ENCODE measurements at regions not wholly inside any gene's neighbourhood (a gene's known extent, or its start where the extent isn't known, plus 50 kb on each side); places are given as distances from the start of the nearest gene placed in this dataset.

GRCh38 chr16:85465328-85466303 lies 147.5 kb upstream of the GSE1 start:
- no peak for DNase-seq (ENCODE audit: low read depth, low spot score)

- no peak for DNase-seq (ENCODE audit: low read depth, low spot score)
Observed at GRCh38 chr16:85466304-85466700, 146.8 kb upstream of the GSE1 start.

- no peak for DNase-seq (ENCODE audit: low read depth, low spot score)
Observed at GRCh38 chr16:85466989-85467388, 146.1 kb upstream of the GSE1 start.

GRCh38 chr16:85469929-85470590 lies 143.1 kb upstream of the GSE1 start:
- DNase-seq (ENCODE audit: low read depth, low spot score), result no peak

GRCh38 chr16:85470873-85471272 lies 142.2 kb upstream of the GSE1 start:
- DNase-seq (ENCODE audit: low read depth, low spot score), result no peak

GRCh38 chr16:85471469-85472431 lies 141.4 kb upstream of the GSE1 start:
- no peak for DNase-seq (ENCODE audit: low read depth, low spot score)

- no peak for DNase-seq (ENCODE audit: low read depth, low spot score)
Observed at GRCh38 chr16:85472514-85472913, 140.6 kb upstream of the GSE1 start.

GRCh38 chr16:85473323-85473722 lies 139.8 kb upstream of the GSE1 start:
- DNase-seq (ENCODE audit: low read depth, low spot score), result no peak

GRCh38 chr16:85473909-85474620 lies 139.1 kb upstream of the GSE1 start:
- no peak for DNase-seq (ENCODE audit: low read depth, low spot score)

GRCh38 chr16:85474621-85475217 lies 138.4 kb upstream of the GSE1 start:
- no peak for DNase-seq (ENCODE audit: low read depth, low spot score)

- no peak for DNase-seq (ENCODE audit: low read depth, low spot score)
Observed at GRCh38 chr16:85475233-85475632, 137.9 kb upstream of the GSE1 start.

- no peak for DNase-seq (ENCODE audit: low read depth, low spot score)
Observed at GRCh38 chr16:85475691-85476300, 137.3 kb upstream of the GSE1 start.

GRCh38 chr16:85476389-85476788 lies 136.7 kb upstream of the GSE1 start:
- DNase-seq (ENCODE audit: low read depth, low spot score), result no peak

- no peak for DNase-seq (ENCODE audit: low read depth, low spot score)
Observed at GRCh38 chr16:85477801-85478363, 135.2 kb upstream of the GSE1 start.

- DNase-seq (ENCODE audit: low read depth, low spot score), result no peak
Observed at GRCh38 chr16:85479972-85480726, 133.0 kb upstream of the GSE1 start.

- no peak for DNase-seq (ENCODE audit: low read depth, low spot score)
Observed at GRCh38 chr16:85480727-85481101, 132.4 kb upstream of the GSE1 start.

- no peak for DNase-seq (ENCODE audit: low read depth, low spot score)
Observed at GRCh38 chr16:85481206-85481605, 131.9 kb upstream of the GSE1 start.

GRCh38 chr16:85481738-85482137 lies 131.4 kb upstream of the GSE1 start:
- no peak for DNase-seq (ENCODE audit: low read depth, low spot score)

- no peak for DNase-seq (ENCODE audit: low read depth, low spot score)
Observed at GRCh38 chr16:85483424-85483823, 129.7 kb upstream of the GSE1 start.
